Left lung (tissue), 4 donors: ENCODE measurements at regions not wholly inside any gene's neighbourhood (a gene's known extent, or its start where the extent isn't known, plus 50 kb on each side); places are given as distances from the start of the nearest gene placed in this dataset.

Source experiments
- ATAC-seq: fragments of 200-7000 bp; cut with Tn5 transposase; one replicate; pipeline ENCODE4 v1.9.1; 2020; ENCODE audit warnings: moderate library complexity
- DNase-seq, 4 donors: peaks; one replicate each; pipeline ENCODE4 v3.0.0-alpha.2; 2013 to 2020
- H3K27ac ChIP-seq, 2 donors: fragments of 200-600 bp; sonication (generic) in 1 of 2; one replicate each; pipeline versions ENCODE4 v1.5.0 to v1.8.0; 2020 to 2021
- H3K27me3 ChIP-seq, 2 donors: fragments of 200-600 bp; sonication (generic) in 1 of 2; one replicate each; pipeline versions ENCODE4 v1.5.0 to v1.8.0; 2020 to 2021
- H3K36me3 ChIP-seq, 2 donors: fragments of 200-600 bp; sonication (generic) in 1 of 2; one replicate each; pipeline versions ENCODE4 v1.5.0 to v1.8.0; 2020 to 2021
- H3K4me1 ChIP-seq, 2 donors: fragments of 200-600 bp; one replicate each; pipeline ENCODE4 v1.8.0; 2021
- H3K4me3 ChIP-seq, 2 donors: fragments of 200-600 bp; sonication (generic) in 1 of 2; one replicate each; pipeline versions ENCODE4 v1.5.0 to v1.8.0; 2020 to 2021; ENCODE audit warnings: mild to moderate bottlenecking in 1 of 2
- H3K9me3 ChIP-seq, 2 donors: fragments of 200-600 bp; sonication (generic) in 1 of 2; one replicate each; pipeline versions ENCODE4 v1.5.0 to v1.8.0; 2020 to 2021
- intact Hi-C, 2 donors: fragments of 100-400 bp; cut with DNase I; formaldehyde crosslinking; loops; one replicate each; pipeline versions ENCODE4 v1.11.2 to v1.14.2; 2022
- TF ChIP-seq, protein P1 (sequence below), 2 donors: fragments of 200-600 bp; sonication (generic) in 1 of 2; IDR thresholded peaks; one replicate each; pipeline versions ENCODE4 v1.5.0 to v1.8.0; 2021; ENCODE audit warnings: antibody characterized with exemption in 2 of 2
- donor health status: DM: no; HTN: yes; CAD: no.
- donor health status: DM: no; HTN: no; CAD: no.

DNA sequence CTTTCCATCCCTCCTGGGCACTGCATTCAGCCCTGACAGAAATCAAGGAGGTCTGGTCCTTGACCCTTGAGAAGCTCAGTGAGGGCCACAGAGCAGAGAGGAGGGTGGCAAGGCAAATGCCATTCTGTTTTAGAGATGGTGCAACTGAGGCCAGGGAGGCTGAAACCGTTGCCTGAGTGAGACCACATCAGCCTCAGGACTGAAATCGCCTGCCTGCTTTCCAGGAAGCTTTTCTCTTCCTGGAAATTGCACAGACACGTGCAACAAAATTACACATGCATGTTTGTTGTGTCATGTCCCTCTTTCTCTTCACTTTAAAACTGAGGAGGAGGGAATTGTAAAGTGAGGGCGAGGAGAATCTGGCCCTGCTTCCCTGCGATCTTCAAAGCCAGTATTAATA is 113.7 kb upstream of the PDE10A start:
- Histone ChIP-seq H3K27ac (no peak overlapping the region), H3K36me3 (no peaks in the 10 kb centered on the region), H3K9me3 (no peaks in the 10 kb centered on the region), H3K4me3 (no peak overlapping the region), H3K4me1 (peaks cover 0 to 6% of the 10 kb centered on the region in 2 donors), H3K27me3 (no peaks in the 10 kb centered on the region)
- intact Hi-C loops, result no loop called here
- TF ChIP-seq, protein P1, sequence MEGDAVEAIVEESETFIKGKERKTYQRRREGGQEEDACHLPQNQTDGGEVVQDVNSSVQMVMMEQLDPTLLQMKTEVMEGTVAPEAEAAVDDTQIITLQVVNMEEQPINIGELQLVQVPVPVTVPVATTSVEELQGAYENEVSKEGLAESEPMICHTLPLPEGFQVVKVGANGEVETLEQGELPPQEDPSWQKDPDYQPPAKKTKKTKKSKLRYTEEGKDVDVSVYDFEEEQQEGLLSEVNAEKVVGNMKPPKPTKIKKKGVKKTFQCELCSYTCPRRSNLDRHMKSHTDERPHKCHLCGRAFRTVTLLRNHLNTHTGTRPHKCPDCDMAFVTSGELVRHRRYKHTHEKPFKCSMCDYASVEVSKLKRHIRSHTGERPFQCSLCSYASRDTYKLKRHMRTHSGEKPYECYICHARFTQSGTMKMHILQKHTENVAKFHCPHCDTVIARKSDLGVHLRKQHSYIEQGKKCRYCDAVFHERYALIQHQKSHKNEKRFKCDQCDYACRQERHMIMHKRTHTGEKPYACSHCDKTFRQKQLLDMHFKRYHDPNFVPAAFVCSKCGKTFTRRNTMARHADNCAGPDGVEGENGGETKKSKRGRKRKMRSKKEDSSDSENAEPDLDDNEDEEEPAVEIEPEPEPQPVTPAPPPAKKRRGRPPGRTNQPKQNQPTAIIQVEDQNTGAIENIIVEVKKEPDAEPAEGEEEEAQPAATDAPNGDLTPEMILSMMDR (IDR thresholded peaks at IDR 0.05), result no peak
- ATAC-seq (no peak), DNase-seq (no peak)

DNA sequence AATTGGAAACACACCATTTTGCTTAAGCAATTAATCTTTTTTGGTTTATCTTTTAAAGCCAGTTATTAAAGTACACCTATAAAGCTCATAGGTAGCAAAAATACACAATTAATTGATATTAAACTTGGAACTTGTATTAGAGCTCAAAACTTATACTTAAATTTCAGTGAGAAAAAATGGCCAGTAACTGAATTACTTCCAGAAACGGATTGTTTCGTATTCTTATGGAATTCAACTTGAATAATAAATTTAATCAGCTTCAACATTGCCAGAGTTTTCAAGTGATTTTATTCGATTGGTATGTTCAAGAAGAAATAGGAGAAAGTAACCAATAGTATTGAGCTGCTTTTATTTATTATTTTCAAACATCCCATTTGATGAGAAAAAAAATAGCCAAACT is 112.7 kb upstream of the PDE10A start:
- no peak overlapping the region for H3K4me3 ChIP-seq
- DNase-seq (no peak), ATAC-seq (no peak)
- H3K27ac ChIP-seq, result no peak overlapping the region
- intact Hi-C loops, result no loop called here
- no peaks in the 10 kb centered on the region for H3K9me3 ChIP-seq
- H3K36me3 ChIP-seq, result no peaks in the 10 kb centered on the region
- H3K4me1 ChIP-seq, result peaks cover 0 to 6% of the 10 kb centered on the region in 2 donors
- H3K27me3 ChIP-seq, result no peaks in the 10 kb centered on the region
- TF ChIP-seq, protein P1 (IDR thresholded peaks at IDR 0.05), result no peak

DNA sequence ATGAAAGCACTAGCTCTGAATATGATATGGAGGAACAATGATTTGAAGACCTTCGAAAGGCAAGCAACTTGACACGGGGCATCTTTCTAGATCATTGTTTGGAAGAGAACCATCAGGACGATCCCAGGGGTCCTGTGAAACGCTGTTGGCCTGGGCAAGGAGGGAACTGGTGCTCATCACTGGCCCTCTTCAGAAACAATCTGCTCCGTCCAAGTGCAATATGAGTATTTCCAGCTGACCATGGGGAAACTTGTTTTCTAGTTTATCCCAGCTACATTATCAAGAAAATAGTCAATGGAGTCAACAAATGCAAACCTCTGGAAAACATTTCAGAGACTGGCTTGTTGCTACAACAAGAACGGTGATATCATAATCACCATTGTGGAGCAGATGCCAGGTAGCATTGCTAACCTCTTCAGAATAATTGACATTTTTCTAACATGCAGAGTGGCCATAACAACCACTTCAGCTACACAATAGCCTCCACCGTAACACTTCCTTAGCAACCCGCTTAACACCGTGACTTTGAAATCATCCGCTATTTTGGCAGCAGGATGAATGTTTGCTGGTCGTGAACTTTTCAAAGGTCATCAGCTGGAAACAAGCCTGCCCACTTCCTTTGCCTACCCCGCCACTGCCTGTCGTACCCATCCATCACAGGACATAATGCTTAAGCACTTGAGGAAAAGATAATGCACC is 112.0 kb upstream of the PDE10A start:
- intact Hi-C loops, result no loop called here
- Histone ChIP-seq H3K36me3 (no peaks in the 10 kb centered on the region), H3K9me3 (no peaks in the 10 kb centered on the region), H3K4me3 (no peak overlapping the region), H3K27me3 (no peaks in the 10 kb centered on the region), H3K27ac (peak overlapping the region; percentile 27 to 80), H3K4me1 (peaks cover 0 to 6% of the 10 kb centered on the region in 2 donors)
- DNase-seq (peak in 3 of 4 donors; percentile 36 to 82 (median 72)), ATAC-seq (peak; percentile 94)
- TF ChIP-seq, protein P1 (IDR thresholded peaks at IDR 0.05), result no peak

DNA sequence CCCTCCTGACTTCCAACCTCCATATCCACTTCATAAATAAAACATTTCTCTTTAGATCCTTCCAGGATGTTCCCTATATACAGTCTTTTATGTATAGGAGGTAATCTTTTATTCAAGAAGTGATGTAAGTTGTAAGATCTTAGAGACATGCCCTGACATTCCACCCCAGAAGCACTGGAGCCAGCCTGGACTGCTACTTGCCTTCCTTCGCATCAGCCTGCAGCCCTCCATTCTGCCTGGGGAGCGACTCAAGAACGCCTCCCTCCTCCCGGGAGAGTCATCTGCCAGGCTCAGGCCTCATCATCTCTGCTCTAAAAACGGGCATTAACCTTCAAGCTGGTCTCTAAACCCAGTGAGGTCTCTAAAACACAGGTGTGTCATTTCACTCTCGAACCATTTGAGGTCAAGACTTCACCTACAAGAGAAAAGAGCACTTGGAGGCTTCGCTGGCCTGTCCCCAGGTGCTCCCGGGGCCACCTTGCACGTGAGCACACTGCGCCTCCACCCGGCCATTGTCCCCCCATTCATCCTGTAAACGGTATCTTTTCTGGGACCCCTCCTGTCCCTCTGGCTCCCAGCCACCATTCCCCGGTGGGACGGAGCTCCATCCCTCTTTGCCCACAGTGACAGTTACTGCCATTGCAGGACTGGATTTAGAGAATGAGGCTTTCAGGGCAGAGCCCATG is 107.5 kb upstream of the PDE10A start:
- intact Hi-C loops, result no loop called here
- no peaks in the 10 kb centered on the region for H3K9me3 ChIP-seq
- H3K27me3 ChIP-seq, result no peaks in the 10 kb centered on the region
- DNase-seq, result peak in 1 of 4 donors; percentile 18
- H3K27ac ChIP-seq, result no peak overlapping the region
- peaks cover 5 to 19% of the 10 kb centered on the region in 2 donors for H3K4me1 ChIP-seq
- no peak overlapping the region for H3K4me3 ChIP-seq
- no peaks in the 10 kb centered on the region for H3K36me3 ChIP-seq
- TF ChIP-seq, protein P1 (IDR thresholded peaks at IDR 0.05), result no peak
- no peak for ATAC-seq

DNA sequence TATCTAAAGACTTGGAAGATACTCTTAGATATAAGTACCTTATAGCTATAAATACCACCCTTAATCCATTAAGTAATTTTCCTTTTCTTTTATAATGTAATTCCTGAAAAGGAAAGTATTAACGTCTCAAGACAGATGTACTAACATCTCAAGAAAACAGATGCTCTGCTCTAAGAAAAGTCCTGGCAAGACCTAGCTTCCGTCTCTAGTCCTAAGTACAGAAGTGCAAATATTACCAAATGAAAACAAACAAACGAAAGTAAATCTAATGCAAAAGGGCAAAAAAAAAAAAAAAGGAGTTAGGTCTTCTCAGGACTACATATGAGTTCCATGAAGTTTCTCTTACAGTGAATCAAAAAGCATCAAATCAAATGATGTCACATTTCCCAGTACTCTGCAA is 106.8 kb upstream of the PDE10A start:
- Histone ChIP-seq H3K4me1 (peaks cover 5 to 17% of the 10 kb centered on the region in 2 donors), H3K36me3 (no peaks in the 10 kb centered on the region), H3K27ac (no peak overlapping the region), H3K9me3 (no peaks in the 10 kb centered on the region), H3K27me3 (no peaks in the 10 kb centered on the region), H3K4me3 (no peak overlapping the region)
- DNase-seq (no peak), ATAC-seq (peak; percentile 64)
- TF ChIP-seq, protein P1 (IDR thresholded peaks at IDR 0.05), result no peak
- intact Hi-C loops, result no loop called here
